B cell (primary cell): ENCODE measurements at regions not wholly inside any gene's neighbourhood (a gene's known extent, or its start where the extent isn't known, plus 50 kb on each side); places are given as distances from the start of the nearest gene placed in this dataset.

Experiments used
- ATAC-seq: fragments of 200-7000 bp; cut with Tn5 transposase; one replicate; pipeline ENCODE4 v1.10.0; 2021; ENCODE audit warnings: low read depth, mild to moderate bottlenecking, moderate number of reproducible peaks, moderate library complexity
- CTCF ChIA-PET: fragments of 350-600 bp; sonication (Branson Sonifier 250); formaldehyde crosslinking; loops from one replicate; lab custom pipeline; 2021; ENCODE audit warnings: antibody characterized with exemption, inconsistent platforms; lab: Charles Lee
- POLR2A ChIA-PET: fragments of 350-600 bp; sonication (Branson Sonifier 250); formaldehyde crosslinking; loops from one replicate; lab custom pipeline; 2021; ENCODE audit warnings: antibody characterized with exemption; lab: Charles Lee
- DNase-seq: peaks from one replicate; pipeline ENCODE4 v3.0.0; 2013
- H2AFZ ChIP-seq: 2 replicates; pipeline ENCODE4 v1.6.1; 2012; ENCODE audit warnings: mild to moderate bottlenecking, low read depth, low read length; ENCODE audit not compliant: insufficient read depth, poor library complexity, severe bottlenecking
- H3K27ac ChIP-seq, 2 donors: 1 replicate in 1 of 2; 2 replicates in 1 of 2; pipeline ENCODE4 v1.5.1; 2012 to 2013; ENCODE audit warnings: low read length in 2 of 2, mild to moderate bottlenecking in 2 of 2, moderate library complexity in 1 of 2
- H3K27me3 ChIP-seq, 4 experiments: fragments of 200-600 bp in 1 of 4; sonication (generic) in 1 of 4; replicated peaks in 1 of 4; 1 replicate in 2 of 4; 2 replicates in 2 of 4; pipeline versions ENCODE4 v1.6.1 to v1.7.0; 2013 to 2016; ENCODE audit warnings: low read length in 3 of 4, mild to moderate bottlenecking in 2 of 4, mixed read lengths in 1 of 4, moderate library complexity in 1 of 4; ENCODE audit not compliant: insufficient read depth in 4 of 4, control insufficient read depth in 3 of 4; ENCODE audit errors: control extremely low read depth in 1 of 4
- H3K36me3 ChIP-seq, 2 experiments: replicated peaks in 1 of 2; 1 replicate in 1 of 2; 2 replicates in 1 of 2; pipeline versions ENCODE4 v1.6.1 to v1.7.1; 2013; ENCODE audit warnings: low read length in 1 of 2; ENCODE audit not compliant: insufficient read depth in 2 of 2, control insufficient read depth in 1 of 2; ENCODE audit errors: control extremely low read depth in 1 of 2, extremely low read depth in 1 of 2
- H3K4me1 ChIP-seq, 2 donors: fragments of 200-600 bp in 1 of 2; sonication (generic) in 1 of 2; 1 replicate in 1 of 2; 2 replicates in 1 of 2; pipeline versions ENCODE4 v1.5.1 to v1.6.1; 2013 to 2017; ENCODE audit warnings: low read length in 2 of 2; ENCODE audit not compliant: control insufficient read depth in 2 of 2, insufficient read depth in 2 of 2
- H3K4me2 ChIP-seq: replicated peaks from 2 replicates; pipeline ENCODE3; 2012; ENCODE audit warnings: mild to moderate bottlenecking, low read depth, low read length; ENCODE audit not compliant: poor library complexity, severe bottlenecking
- H3K4me3 ChIP-seq, 5 experiments: fragments of 200-600 bp in 1 of 5; sonication (generic) in 1 of 5; 1 replicate in 3 of 5; 2 replicates in 2 of 5; pipeline versions ENCODE4 v1.5.1 to v1.7.0; 2011 to 2016; ENCODE audit warnings: low read length in 4 of 5, mild to moderate bottlenecking in 4 of 5, low read depth in 2 of 5, control low read depth in 1 of 5, moderate library complexity in 1 of 5; ENCODE audit not compliant: insufficient read depth in 1 of 5; ENCODE audit errors: control extremely low read depth in 1 of 5, extremely low read depth in 1 of 5
- H3K79me2 ChIP-seq: fragments of 200-600 bp; sonication (generic); one replicate; pipeline ENCODE4 v1.6.0; 2016; ENCODE audit warnings: low read length; ENCODE audit not compliant: control insufficient read depth, insufficient read depth
- H3K9ac ChIP-seq: fragments of 200-600 bp; sonication (generic); 2 replicates; pipeline ENCODE4 v1.6.1; 2017; ENCODE audit warnings: mild to moderate bottlenecking, low read length, moderate library complexity
- H3K9me3 ChIP-seq, 3 donors: one replicate each; pipeline versions ENCODE4 v1.6.1 to v1.7.1; 2013; ENCODE audit warnings: low read length in 2 of 3; ENCODE audit not compliant: control insufficient read depth in 2 of 3, insufficient read depth in 1 of 3; ENCODE audit errors: control extremely low read depth in 1 of 3
- H4K20me1 ChIP-seq: 2 replicates; pipeline ENCODE4 v1.6.0; 2012; ENCODE audit warnings: mild to moderate bottlenecking, low read length; ENCODE audit not compliant: insufficient read depth, control insufficient read depth, poor library complexity, severe bottlenecking
- H3K27ac Mint-ChIP-seq: one replicate; pipeline ENCODE4 v1.8.0; 2021; ENCODE audit warnings: mixed read lengths
- H3K27me3 Mint-ChIP-seq: one replicate; pipeline ENCODE4 v1.8.0; 2021; ENCODE audit warnings: mixed read lengths
- H3K4me1 Mint-ChIP-seq: one replicate; pipeline ENCODE4 v1.8.0; 2021; ENCODE audit warnings: mixed read lengths
- H3K4me3 Mint-ChIP-seq: one replicate; pipeline ENCODE4 v1.8.0; 2021; ENCODE audit warnings: mixed read lengths
- H3K9me3 Mint-ChIP-seq: one replicate; pipeline ENCODE4 v1.8.0; 2022; ENCODE audit warnings: mixed read lengths; ENCODE audit not compliant: insufficient read depth
- EZH2 ChIP-seq: IDR thresholded peaks from 2 replicates; pipeline ENCODE4 v1.6.1; 2012; ENCODE audit warnings: borderline replicate concordance, low read depth, mild to moderate bottlenecking, moderate library complexity, low read length; ENCODE audit not compliant: insufficient read depth, poor library complexity, severe bottlenecking
- WGBS: methylation state at CpG from one replicate; pipeline ENCODE4 v1.1.5; 2013; ENCODE audit warnings: missing lambda C conversion rate; ENCODE audit not compliant: insufficient coverage; 5-methylcytosine and 5-hydroxymethylcytosine counted together
- intact Hi-C: fragments of 100-400 bp; cut with micrococcal nuclease; formaldehyde crosslinking; loops from one replicate; pipeline ENCODE4 v1.10.0; 2022
- TF ChIP-seq, protein P1 (sequence below): fragments of 200-600 bp; IDR thresholded peaks from one replicate; pipeline ENCODE4 v1.8.0; 2022; ENCODE audit warnings: antibody characterized with exemption, mild to moderate bottlenecking

DNA sequence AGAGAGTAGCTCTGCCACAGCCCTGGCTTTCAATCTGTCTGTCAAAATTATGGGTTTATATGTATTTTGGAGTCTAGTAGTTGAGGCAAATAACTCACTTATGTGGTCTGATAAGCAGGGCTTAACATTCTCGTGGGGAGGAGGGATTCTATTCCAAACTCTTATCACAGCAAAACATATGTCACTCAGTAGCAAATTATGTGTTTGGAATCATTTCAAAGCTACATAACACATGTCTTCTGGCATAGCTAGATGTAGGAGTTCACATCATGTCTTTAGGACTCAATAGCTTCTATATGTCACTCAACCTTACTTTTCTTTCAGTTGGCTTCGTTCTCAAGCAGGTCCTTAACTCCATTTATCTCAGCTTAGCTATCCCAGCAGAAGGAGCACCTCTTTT, 144.5 kb upstream of the SEMA6A start:
- Mint-ChIP-seq H3K4me1 (no peaks in the 10 kb centered on the region), H3K27ac (no peak overlapping the region), H3K4me3 (no peak overlapping the region), H3K27me3 (no peaks in the 10 kb centered on the region), H3K9me3 (no peaks in the 10 kb centered on the region)
- no peaks in the 10 kb centered on the region for H4K20me1 ChIP-seq
- H3K4me1 ChIP-seq, result no peaks in the 10 kb centered on the region
- H3K36me3 ChIP-seq, result no peaks in the 10 kb centered on the region
- no peak overlapping the region for H3K27ac ChIP-seq
- no peaks in the 10 kb centered on the region for H3K79me2 ChIP-seq
- no peak overlapping the region for H3K9ac ChIP-seq
- no CpG with 5 or more reads among the region's 2 CpGs for WGBS
- no peak overlapping the region for H3K4me2 ChIP-seq
- ATAC-seq (no peak), DNase-seq (no peak)
- no peak overlapping the region for H3K4me3 ChIP-seq
- intact Hi-C loops, result no loop called here
- ChIA-PET CTCF (no interaction called here), POLR2A (no interaction called here)
- TF ChIP-seq EZH2, result no peak
- TF ChIP-seq, protein P1, sequence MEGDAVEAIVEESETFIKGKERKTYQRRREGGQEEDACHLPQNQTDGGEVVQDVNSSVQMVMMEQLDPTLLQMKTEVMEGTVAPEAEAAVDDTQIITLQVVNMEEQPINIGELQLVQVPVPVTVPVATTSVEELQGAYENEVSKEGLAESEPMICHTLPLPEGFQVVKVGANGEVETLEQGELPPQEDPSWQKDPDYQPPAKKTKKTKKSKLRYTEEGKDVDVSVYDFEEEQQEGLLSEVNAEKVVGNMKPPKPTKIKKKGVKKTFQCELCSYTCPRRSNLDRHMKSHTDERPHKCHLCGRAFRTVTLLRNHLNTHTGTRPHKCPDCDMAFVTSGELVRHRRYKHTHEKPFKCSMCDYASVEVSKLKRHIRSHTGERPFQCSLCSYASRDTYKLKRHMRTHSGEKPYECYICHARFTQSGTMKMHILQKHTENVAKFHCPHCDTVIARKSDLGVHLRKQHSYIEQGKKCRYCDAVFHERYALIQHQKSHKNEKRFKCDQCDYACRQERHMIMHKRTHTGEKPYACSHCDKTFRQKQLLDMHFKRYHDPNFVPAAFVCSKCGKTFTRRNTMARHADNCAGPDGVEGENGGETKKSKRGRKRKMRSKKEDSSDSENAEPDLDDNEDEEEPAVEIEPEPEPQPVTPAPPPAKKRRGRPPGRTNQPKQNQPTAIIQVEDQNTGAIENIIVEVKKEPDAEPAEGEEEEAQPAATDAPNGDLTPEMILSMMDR, result no peak
- H3K27me3 ChIP-seq, result no peaks in the 10 kb centered on the region
- H2AFZ ChIP-seq, result no peak overlapping the region
- no peaks in the 10 kb centered on the region for H3K9me3 ChIP-seq

DNA sequence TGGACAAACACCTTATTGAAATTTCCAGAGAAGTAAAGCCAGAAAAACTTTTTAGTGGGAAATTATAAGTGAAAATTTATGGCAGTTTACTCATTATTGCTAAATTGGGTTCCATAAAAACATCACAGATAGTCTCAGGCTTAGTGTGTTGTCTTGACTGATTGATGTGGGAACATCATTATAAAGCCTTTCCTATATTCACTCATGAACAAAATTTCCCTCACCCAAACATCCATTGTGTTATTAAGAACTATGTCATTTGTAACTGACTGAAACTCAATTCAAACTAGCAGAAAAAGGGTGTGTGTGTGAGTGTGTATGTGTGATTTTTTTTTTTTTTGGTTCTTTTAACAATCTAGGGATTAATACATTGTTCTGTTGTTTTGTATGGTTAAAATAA, 143.7 kb upstream of the SEMA6A start:
- H3K4me1 ChIP-seq, result no peaks in the 10 kb centered on the region
- no peaks in the 10 kb centered on the region for H3K79me2 ChIP-seq
- no peaks in the 10 kb centered on the region for H3K9me3 ChIP-seq
- no peaks in the 10 kb centered on the region for H4K20me1 ChIP-seq
- no peak overlapping the region for H3K27ac Mint-ChIP-seq
- H3K4me1 Mint-ChIP-seq, result no peaks in the 10 kb centered on the region
- H3K4me3 ChIP-seq, result no peak overlapping the region
- ChIA-PET POLR2A (no interaction called here), CTCF (no interaction called here)
- no peaks in the 10 kb centered on the region for H3K36me3 ChIP-seq
- no peak overlapping the region for H3K9ac ChIP-seq
- H3K4me3 Mint-ChIP-seq, result no peak overlapping the region
- DNase-seq (no peak), ATAC-seq (no peak)
- intact Hi-C loops, result no loop called here
- no peak overlapping the region for H3K4me2 ChIP-seq
- no peak overlapping the region for H3K27ac ChIP-seq
- no peaks in the 10 kb centered on the region for H3K27me3 Mint-ChIP-seq
- H3K27me3 ChIP-seq, result no peaks in the 10 kb centered on the region
- no peaks in the 10 kb centered on the region for H3K9me3 Mint-ChIP-seq
- TF ChIP-seq, protein P1, result no peak
- TF ChIP-seq EZH2, result no peak
- no peak overlapping the region for H2AFZ ChIP-seq
